Endodermal cell (in vitro differentiated cells): ENCODE measurements at regions not wholly inside any gene's neighbourhood (a gene's known extent, or its start where the extent isn't known, plus 50 kb on each side); places are given as distances from the start of the nearest gene placed in this dataset.

ENCODE experiments used
- DNase-seq: peaks from one replicate; pipeline ENCODE4 v3.0.0-alpha.2; 2017
- H3K27ac ChIP-seq: 2 replicates; pipeline ENCODE4 v1.5.1; 2013; ENCODE audit warnings: mild to moderate bottlenecking, low read depth, low read length, moderate library complexity
- H3K27me3 ChIP-seq: 2 replicates; pipeline ENCODE4 v1.6.1; 2013; ENCODE audit warnings: mild to moderate bottlenecking, low read length, moderate library complexity; ENCODE audit not compliant: insufficient read depth, control insufficient read depth, poor library complexity, severe bottlenecking
- H3K36me3 ChIP-seq: 2 replicates; pipeline ENCODE4 v1.7.0; 2013; ENCODE audit warnings: mild to moderate bottlenecking, low read length, moderate library complexity; ENCODE audit not compliant: control insufficient read depth, insufficient read depth
- H3K4me1 ChIP-seq: one replicate; pipeline ENCODE4 v1.7.0; 2013; ENCODE audit warnings: low read length; ENCODE audit not compliant: control insufficient read depth, insufficient read depth
- H3K4me3 ChIP-seq: 2 replicates; pipeline ENCODE4 v1.5.1; 2013; ENCODE audit warnings: mild to moderate bottlenecking, low read length, moderate library complexity
- H3K9ac ChIP-seq: 2 replicates; pipeline ENCODE4 v1.6.1; 2013; ENCODE audit warnings: mild to moderate bottlenecking, low read length, moderate library complexity; ENCODE audit not compliant: poor library complexity, severe bottlenecking; ENCODE audit errors: extremely low read depth
- H3K9me3 ChIP-seq: 2 replicates; pipeline ENCODE4 v1.6.1; 2013; ENCODE audit warnings: mild to moderate bottlenecking, low read length, moderate library complexity; ENCODE audit not compliant: control insufficient read depth
- H3K27ac Mint-ChIP-seq: 2 replicates; pipeline ENCODE4 v1.8.0; 2020; ENCODE audit warnings: mixed read lengths
- H3K27me3 Mint-ChIP-seq: 2 replicates; pipeline ENCODE4 v1.8.0; 2021; ENCODE audit warnings: mild to moderate bottlenecking, mixed read lengths; ENCODE audit not compliant: insufficient read depth
- H3K36me3 Mint-ChIP-seq: 2 replicates; pipeline ENCODE4 v1.8.0; 2020; ENCODE audit warnings: low read depth, mixed read lengths
- H3K4me1 Mint-ChIP-seq: 2 replicates; pipeline ENCODE4 v1.8.0; 2020; ENCODE audit warnings: mixed read lengths
- H3K4me3 Mint-ChIP-seq: 2 replicates; pipeline ENCODE4 v1.8.0; 2020; ENCODE audit warnings: mild to moderate bottlenecking, moderate library complexity, mixed read lengths
- H3K9me3 Mint-ChIP-seq: 2 replicates; pipeline ENCODE4 v1.8.0; 2020; ENCODE audit warnings: mild to moderate bottlenecking, mixed read lengths
- CTCF ChIP-seq: fragments of 200-600 bp; sonication (generic); conservative IDR thresholded peaks from 2 replicates; pipeline ENCODE4 v1.5.0; 2021; ENCODE audit warnings: antibody characterized with exemption, mild to moderate bottlenecking
- whole genome bisulfite sequencing, 2 experiments: methylation state at CpG; one replicate each; pipeline versions ENCODE4 v1.1.5 to v1.1.7; 2013; ENCODE audit warnings: missing lambda C conversion rate in 2 of 2, mixed read lengths in 1 of 2; ENCODE audit not compliant: insufficient coverage in 1 of 2, insufficient read length in 1 of 2; 5-methylcytosine and 5-hydroxymethylcytosine counted together

DNA sequence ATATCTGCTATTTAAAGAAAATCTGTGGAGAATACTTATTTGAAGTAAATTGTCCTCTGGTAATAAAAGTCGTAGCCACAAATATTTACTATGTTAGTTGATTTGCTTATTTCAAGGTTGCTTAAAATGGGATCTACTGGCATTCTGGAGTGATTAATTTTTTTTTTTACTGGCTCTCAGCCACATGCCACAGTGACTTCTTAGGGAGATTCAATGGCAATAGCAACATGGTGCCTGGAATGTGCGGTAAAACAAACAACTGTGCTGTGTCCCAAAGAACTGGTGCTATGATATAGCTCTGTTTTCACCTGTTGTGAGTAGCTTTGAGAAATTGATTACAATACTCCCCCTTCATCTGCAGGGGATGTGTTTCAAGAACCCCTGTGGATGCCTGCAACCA lies 324.3 kb downstream of the GPAT3 start:
- Histone ChIP-seq H3K9me3 (no peaks in the 10 kb centered on the region), H3K27ac (no peak overlapping the region), H3K36me3 (no peaks in the 10 kb centered on the region), H3K4me1 (peaks cover 3% of the 10 kb centered on the region), H3K27me3 (peaks cover 10% of the 10 kb centered on the region), H3K9ac (no peak overlapping the region), H3K4me3 (no peak overlapping the region)
- no peak overlapping the region for H3K27ac Mint-ChIP-seq
- H3K9me3 Mint-ChIP-seq = no peaks in the 10 kb centered on the region
- peaks cover 20% of the 10 kb centered on the region for H3K4me1 Mint-ChIP-seq
- no peaks in the 10 kb centered on the region for H3K27me3 Mint-ChIP-seq
- H3K4me3 Mint-ChIP-seq = no peak overlapping the region
- H3K36me3 Mint-ChIP-seq = no peaks in the 10 kb centered on the region
- TF ChIP-seq CTCF = no peak
- 60 to 97% methylated on average over 1 to 2 of the region's 2 CpGs for WGBS, 2 experiments
- DNase-seq = no peak

GRCh38 chr4:83858131-83858530 lies 322.2 kb downstream of the GPAT3 start:
- Histone ChIP-seq H3K4me1 (no peaks in the 10 kb centered on the region), H3K9me3 (no peaks in the 10 kb centered on the region), H3K27ac (no peak overlapping the region), H3K36me3 (no peaks in the 10 kb centered on the region), H3K4me3 (no peak overlapping the region), H3K9ac (no peak overlapping the region), H3K27me3 (no peaks in the 10 kb centered on the region)
- Mint-ChIP-seq H3K4me1 (peaks cover 12% of the 10 kb centered on the region), H3K27me3 (no peaks in the 10 kb centered on the region), H3K27ac (no peak overlapping the region), H3K36me3 (no peaks in the 10 kb centered on the region), H3K4me3 (no peak overlapping the region), H3K9me3 (no peaks in the 10 kb centered on the region)
- no peak for DNase-seq
- WGBS, 2 experiments = 94 to 100% methylated on average over 3 to 5 of the region's 5 CpGs
- no peak for TF ChIP-seq CTCF

GRCh38 chr4:83855044-83855443 lies 319.1 kb downstream of the GPAT3 start:
- TF ChIP-seq CTCF = no peak
- Histone ChIP-seq H3K4me1 (no peaks in the 10 kb centered on the region), H3K27ac (no peak overlapping the region), H3K27me3 (no peaks in the 10 kb centered on the region), H3K9me3 (no peaks in the 10 kb centered on the region), H3K36me3 (no peaks in the 10 kb centered on the region), H3K9ac (no peak overlapping the region), H3K4me3 (no peak overlapping the region)
- Mint-ChIP-seq H3K27me3 (no peaks in the 10 kb centered on the region), H3K4me3 (no peak overlapping the region), H3K9me3 (no peaks in the 10 kb centered on the region), H3K4me1 (peaks cover 26% of the 10 kb centered on the region), H3K27ac (no peak overlapping the region), H3K36me3 (no peaks in the 10 kb centered on the region)
- 67 to 90% methylated on average over 5 to 6 of the region's 6 CpGs for WGBS, 2 experiments
- no peak for DNase-seq
